DMS 273 treated with DMSO at 0.1 percent for 48 hours (cell line): ENCODE measurements at regions not wholly inside any gene's neighbourhood (a gene's known extent, or its start where the extent isn't known, plus 50 kb on each side); places are given as distances from the start of the nearest gene placed in this dataset.

Experiments used
- DNase-seq: peaks from one replicate; lab custom pipeline; 2025; lab: John Stamatoyannopoulos, UW

DNA sequence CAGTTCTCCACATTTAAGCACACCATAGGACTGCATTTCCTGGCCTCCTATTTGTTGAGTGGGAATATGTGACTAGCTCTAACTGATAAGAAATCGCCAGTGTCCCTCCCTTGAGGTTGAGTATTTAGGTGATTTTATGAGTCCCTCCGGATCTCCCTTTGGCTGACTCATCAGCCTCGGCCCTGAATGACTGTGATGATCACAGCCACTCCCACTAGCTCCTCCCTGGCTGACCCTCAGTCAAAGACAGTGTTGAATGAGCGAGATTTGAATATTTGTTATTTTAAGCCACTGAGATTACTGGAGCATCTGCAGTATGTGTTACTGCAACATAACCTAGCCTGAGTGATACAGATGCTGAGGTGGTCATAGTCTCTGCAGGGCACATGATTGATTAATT is 515.3 kb downstream of the EPHB1 start:
- no peak for DNase-seq

DNA sequence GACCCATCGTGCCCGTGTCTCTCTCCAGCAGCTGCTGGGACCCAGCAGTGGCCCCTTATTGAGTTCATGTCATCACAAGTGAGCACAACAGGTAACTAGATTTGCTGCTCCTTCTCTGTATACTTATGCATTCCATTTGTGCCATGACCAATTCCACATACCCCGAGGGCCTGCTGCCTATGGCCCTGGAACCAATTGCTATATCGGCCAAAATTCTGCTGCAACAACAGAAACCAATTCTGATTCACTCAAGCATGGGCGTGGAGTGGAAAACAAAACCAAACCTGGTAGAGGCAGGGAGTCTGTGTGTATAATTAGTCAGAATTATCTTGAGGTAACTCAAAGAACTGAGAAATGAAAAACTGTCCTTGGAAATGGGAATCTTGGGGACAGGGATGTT is 516.6 kb downstream of the EPHB1 start:
- DNase-seq: no peak

DNA sequence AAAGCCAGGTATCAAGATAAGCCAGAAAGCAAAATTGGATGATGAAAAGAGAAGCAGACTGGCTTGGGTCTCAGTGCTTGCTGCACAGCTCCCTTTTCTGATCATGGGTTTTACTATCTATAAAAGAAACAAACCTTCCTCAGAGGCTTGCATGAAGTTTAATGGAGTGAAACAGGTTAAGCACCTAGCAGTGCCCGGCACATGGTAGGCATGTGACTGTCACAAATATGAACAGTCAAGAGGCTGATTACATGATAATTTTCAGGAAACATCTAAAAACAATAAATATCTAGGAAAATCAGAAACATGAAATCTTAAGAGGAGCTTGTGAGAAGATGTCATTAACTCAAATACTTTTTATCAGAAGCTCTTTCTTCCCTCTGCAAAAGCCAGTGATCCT is 519.2 kb downstream of the EPHB1 start:
- no peak for DNase-seq

DNA sequence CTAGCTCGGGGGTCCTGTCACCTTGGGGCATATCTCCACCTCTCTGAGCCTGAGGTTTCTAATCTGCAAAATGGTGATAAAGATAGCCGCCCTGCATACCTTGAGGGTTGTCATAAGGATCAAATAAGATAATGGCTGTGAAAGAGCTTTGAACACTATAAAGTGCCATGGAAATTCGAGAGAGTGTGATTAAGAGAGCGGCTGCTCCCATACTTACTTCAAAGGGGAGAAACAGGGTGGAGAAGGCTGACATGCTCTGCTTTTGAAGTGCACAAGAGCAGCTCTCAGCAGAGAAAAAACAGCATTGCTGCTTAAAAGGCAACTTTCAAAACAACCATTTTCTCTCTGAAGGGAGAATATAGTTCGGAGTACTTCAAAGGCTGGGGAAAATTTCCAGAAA is 529.2 kb downstream of the EPHB1 start:
- DNase-seq: no peak

DNA sequence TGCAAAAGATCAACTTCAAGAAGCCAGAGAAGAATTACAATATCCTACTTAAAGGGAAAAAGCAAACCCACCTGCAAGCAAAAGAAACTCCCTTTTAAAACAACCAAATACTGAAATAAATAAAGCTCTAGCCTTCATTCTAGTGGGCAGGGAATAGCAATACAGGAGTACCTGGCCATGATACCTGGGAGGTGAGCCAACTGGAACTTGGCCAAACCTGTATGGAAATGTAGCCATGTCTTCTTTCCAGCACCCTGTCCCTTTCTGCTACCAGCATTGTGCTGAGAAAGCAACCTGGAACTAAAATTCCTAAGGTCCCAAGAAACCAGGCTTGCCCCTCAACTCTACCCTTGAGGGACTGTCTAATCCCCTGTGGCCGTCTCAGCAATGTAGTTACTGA is 530.0 kb downstream of the EPHB1 start:
- DNase-seq: no peak

DNA sequence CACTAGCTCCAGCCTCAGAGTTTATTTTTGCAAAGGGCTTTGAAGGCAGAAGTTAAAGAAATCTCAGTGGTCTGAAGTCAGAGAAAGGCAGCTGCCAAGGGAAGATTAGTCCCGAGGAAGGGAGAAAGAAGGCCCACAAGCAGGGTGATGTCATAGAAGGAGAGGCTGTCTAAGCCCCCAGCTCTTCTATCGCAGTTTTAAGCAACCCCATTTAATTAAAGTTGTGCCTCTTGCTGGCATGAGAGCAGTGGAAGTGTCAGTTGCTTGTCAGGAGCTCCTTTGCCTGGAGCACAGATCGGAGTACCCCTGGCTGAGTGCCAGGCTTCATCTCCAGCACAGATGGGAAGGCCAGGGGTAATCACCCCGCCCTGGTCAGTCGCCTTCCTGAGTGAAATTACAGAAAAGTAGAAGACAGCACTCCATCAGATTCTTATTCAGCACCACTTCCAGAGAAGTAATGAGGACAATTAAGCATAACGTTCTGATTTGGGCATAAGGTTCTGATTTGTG is 530.7 kb downstream of the EPHB1 start:
- peak; percentile 26 for DNase-seq

DNA sequence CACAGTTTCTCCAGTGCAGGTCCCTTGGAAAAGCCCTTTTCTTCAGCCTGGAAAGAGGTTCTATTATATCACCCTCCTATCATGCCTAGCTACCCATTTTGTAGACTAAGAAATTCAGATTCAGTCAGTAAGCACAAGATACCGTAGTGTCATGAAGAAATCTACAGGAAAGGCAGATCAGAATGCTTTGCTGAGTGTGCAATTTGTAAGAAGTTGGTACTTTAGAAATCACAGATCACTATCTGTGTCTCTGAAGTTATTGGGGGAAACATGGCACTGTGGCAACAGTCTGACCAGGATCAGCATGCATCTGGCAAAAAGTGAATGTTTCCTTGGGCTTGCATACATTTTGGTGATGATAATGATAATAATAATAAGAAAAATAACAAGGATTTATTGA is 531.8 kb downstream of the EPHB1 start:
- DNase-seq: no peak

DNA sequence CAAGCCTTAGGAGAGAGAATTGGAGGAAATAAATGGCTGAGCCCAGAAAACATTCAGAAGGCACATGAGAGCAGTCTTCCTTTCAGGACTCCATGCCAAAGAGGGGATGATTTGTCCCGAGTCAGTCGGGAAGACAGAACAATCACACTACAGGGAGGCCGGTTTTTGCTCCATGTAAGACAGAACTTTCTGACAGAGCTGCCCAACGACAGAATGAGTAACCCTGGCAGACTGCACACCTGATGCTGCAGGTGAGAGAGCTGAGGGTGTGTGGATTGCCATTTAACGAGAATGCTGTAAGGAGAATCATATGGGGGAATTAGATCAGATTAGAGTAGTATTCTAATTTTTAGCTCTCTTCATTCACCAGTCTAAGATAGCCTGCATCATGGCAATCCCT is 533.0 kb downstream of the EPHB1 start:
- DNase-seq: no peak

DNA sequence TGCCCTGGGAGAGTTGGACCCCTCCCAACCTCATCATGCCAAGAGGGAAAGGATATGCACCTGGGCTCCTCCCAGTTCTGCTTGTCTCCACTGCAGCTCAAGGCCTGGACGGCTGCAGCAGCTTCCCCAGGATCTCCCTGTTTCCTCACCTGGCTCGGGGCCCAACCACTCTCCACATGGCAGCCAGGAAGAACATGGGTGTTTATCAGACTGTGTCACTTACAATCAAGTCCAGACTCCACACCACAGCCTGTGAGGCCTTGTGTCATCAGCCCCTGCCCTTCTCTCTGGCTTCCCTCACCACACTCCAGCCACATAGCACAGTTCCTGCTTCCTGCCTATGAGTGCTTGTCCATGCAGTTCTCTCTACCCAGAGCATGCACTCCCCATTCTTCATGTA is 534.4 kb downstream of the EPHB1 start:
- DNase-seq: no peak

DNA sequence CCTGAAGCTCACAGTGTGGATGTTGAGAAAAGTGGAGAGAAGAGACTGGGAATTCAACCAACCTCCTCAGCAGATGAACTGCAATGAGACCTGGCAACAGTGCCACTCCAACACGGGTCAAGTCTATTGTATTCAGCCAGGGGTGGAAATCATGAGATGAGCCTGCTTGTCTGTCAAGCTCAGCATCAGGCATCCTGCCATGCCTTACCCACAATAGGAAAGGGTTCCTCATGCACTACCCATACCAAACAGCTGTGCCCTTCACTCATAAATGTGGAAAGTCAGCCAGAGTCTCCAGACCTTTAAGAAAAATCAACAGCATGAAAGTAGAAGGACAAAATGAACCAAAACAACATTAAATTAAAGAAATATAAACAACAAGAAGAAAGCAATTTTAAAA is 542.1 kb downstream of the EPHB1 start:
- DNase-seq: no peak

DNA sequence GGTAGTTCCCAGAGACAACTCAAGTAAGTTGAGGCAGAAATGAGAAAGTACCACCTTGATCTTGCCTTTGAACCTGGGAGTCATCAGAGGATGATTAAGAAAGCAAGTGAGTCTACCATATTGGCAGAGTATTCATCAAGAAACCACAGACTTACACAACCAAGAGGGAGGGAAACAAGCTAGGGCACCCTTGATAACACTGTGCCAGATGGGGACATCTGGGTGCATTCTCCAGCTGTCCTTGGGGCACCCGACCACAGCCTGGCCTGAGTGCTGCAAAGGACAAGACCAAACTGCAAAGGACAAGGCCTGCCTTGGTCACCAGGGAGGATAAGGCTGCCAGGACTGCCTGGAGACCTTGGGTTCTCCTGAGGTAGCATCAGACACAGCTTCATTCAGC is 553.6 kb downstream of the EPHB1 start:
- no peak for DNase-seq

DNA sequence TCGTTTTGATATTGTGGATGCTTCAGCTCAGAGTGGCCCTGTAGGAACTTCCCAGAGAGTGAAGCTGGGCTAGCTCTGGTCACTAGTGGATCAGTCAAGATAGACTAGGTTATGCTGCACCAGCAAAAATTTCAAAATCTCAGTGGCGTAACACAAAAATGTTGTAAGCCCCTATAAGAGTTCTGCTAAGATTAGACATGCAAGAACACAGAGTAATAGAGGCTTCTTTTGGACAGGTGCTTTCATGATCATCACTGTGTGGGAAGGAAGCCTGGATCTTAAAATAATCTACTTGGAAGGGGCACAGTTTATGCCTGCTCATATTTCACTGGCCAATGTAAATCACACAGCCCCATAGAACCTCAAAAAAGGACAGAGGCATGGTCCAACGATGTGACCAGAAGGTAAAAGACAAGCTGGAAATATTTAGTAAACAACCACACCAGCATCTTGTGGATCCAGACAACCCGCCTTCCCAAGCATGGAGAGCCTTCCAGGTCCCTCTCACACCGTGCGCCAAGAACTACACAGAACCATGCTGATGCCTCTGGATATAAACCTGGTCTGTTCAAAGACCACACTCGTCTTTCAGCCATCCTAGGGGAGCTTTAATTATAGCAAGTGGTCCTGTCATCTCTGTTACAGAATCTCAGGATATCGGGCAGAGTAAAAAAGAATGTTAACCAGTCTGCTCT is 554.3 kb downstream of the EPHB1 start:
- no peak for DNase-seq

DNA sequence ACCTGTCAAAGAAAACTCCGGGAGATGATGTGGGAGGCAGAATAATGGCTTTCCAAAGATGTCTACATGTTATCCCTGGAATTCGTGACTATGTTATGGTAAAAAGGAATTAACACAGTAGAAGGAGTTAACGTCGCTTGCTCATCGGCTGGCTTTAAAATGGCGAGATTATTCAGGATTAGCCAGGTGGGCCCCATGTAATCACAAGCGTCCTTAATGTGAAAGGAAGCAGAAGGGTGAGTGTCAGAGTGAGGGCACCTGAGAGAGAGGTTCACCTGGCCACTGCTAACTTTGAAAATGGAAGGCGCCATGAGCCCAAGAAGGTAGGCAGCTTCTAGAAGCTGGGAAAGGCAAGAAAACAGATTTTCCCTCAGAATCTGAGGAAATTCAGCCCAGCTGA is 557.2 kb downstream of the EPHB1 start:
- no peak for DNase-seq

DNA sequence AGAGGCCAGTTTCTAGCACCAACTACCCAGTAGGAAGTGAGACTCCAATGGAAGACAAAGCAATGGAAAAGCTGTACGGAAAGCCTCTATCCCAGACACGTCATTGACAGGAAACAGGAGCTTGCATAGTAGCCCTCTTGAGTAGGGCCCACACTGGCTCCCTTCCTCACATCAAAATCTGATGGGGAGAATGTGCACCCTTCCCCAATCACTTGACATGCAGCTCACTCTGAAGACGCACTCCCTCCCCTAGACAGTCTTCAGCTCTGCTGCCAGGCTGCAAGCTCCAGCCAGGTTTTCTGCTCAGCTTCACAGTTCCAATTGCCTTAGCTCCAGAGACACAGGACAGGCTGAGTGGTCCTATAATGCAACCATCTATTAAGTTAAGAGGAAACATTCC is 567.8 kb downstream of the EPHB1 start:
- no peak for DNase-seq

DNA sequence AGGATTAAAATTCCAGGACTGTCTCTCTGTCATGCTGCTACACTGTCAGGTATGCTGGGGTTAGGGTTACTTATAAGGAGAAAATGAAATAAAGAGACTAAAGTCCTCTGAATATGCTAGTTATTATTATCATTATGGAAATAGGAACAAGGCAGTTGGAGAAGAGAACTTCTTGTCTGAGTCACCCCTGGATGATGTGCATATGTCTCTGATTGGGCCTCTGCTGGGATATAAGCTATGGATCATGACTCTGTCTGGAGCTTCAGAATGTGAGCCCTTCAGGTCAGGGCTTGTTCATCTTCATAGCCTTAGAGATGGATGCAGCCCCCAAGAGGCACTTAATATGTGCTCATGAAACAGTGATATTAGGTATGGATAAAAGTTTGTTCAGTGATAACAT is 569.6 kb downstream of the EPHB1 start:
- no peak for DNase-seq

DNA sequence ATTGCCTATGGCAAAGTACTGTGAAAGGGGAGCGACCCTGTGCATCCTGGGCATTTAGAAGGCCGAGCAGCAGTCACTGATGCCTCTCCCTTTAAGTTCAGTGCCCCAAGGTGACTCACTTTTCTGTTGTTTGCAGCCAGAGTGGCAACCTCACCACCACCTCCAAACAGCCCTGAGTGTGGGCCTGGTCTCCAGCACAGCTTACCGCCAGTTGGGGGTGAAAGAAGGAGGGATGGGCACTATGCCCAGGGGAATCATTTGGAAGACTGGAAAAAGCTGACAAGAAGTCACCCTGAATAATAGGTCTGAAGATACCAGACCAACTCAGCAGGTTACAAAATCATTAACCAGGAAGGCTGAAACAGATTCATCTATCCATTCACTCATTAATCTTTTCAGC is 571.8 kb downstream of the EPHB1 start:
- no peak for DNase-seq

DNA sequence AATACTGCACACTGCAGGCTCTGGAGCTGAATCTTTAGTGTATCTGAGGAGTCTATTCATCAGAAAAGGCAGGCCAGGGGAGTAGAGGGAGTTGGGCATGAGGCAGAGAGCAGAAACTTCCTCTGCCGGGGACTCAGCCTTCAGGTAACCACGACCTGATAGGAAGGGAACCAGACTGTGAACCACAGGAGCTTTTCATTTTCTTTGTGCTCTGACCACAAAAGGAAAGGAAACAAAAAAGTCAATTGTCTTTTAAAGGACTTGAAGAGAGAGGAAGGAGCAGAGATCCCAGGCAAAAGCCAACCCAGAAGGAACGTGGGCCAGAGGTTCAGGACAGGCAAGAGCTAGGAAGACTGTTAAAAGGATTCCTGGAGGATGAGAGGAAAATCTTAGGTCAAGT is 573.3 kb downstream of the EPHB1 start:
- DNase-seq: no peak

DNA sequence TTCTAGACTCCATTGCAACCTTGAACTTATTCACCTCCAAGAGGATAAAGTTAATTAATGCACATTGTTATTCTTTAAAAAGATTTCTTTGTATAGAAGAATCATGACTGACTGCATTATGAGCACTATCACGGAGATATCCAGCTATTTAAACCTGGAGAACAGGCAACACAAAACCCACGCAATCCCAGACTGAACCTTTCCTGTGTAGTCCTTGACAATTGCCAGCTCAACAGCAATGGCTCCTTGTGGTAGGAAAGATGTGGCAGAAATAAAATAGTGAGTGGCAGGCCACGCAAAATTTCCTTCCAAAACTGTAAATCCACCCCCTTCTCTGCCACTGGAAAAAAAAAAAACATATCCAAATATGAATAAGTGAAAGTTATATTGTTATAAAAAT is 573.7 kb downstream of the EPHB1 start:
- no peak for DNase-seq

DNA sequence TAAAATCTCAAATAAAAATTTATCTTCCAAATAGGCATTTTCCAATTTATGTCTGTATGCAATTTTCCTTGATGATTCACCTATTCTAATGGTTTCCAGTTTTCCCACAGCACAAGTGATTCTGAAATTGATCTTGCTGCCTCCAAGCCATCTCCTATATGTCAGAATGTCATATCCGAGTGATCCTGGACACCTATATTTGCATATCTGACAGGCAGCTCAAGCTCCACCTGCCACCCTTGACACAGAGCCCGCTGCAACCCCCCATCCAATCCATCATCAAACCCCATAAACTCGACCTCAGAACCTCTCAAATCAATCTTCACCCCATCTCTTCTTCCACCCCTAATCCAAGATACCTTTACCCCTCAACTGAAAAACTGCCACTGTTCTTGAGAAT is 579.5 kb downstream of the EPHB1 start:
- DNase-seq: no peak

DNA sequence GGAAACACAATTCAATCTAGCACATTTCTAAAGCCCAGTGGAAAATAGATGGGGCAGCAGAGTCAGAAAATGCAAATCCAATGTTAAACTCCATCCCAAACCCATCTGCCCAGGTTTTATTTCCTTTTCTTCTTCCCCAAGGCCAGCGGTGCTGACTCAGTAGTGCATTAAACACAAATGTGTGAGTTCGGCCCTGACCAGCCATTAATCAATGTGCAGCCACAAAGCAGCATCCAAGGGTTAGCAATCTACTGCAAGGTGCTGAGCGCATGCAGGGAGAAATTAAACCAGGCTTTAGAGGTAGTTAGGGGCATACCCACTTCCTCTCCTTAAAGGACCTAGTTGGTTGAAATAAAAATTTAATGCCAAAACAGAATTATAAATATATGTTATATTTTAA is 583.3 kb upstream of the PPP2R3A start:
- DNase-seq: no peak

DNA sequence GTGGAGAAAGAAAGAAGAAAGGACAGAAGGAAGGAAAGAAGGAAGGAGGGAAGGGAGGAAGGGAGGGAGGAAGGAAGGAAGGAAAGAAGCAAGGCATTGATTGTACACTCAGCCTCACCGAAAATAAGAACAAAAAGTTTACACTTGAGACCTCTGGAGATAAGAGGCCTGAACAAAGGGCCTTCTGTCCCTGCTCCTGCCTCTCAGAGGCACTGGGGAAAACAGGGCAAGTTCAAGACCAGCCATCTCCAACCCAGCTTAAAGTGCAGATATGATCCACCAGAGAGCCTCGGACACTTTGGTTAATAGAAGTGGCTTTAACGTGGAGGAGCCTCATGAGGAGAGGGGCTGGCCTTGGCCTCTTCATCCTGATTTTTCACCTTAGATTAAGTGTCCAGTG is 582.9 kb upstream of the PPP2R3A start:
- no peak for DNase-seq

DNA sequence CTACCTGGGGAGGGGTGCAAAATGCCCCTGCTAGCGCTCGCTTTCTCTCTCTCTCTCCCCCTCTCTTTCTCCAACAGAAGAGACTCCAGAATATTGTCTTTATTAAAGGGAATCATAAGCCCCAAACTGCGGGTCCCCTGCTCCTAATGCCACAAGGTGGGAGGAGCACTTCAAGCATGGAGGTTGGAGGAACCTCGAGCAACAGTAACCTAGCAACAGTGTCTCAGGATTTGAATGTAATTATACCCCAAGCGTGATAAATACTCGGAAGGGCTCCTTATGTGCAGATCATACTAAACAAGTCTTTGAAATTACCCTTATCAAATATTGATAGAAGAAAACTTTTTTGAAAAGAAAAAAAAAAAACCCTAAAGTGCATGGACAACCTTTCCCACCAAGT is 582.2 kb upstream of the PPP2R3A start:
- no peak for DNase-seq

DNA sequence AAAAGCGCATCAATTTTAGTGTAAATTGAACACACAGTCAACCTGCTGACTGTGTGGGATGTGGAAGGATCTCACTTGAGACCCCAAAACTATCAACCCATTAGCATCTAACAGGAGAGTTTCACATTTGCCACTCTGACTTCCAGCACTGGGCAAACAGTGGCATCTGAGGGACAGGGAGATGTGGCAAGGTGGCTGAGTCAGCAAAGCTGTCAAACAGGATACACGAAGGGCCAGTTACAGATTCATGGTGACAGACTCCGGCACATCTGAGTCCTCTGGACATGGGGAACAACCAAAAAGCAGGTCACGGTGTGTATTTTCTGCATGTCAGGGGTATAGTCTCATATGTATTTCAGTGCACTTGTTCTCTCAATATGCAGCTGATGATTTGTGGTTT is 573.4 kb upstream of the PPP2R3A start:
- DNase-seq: no peak

DNA sequence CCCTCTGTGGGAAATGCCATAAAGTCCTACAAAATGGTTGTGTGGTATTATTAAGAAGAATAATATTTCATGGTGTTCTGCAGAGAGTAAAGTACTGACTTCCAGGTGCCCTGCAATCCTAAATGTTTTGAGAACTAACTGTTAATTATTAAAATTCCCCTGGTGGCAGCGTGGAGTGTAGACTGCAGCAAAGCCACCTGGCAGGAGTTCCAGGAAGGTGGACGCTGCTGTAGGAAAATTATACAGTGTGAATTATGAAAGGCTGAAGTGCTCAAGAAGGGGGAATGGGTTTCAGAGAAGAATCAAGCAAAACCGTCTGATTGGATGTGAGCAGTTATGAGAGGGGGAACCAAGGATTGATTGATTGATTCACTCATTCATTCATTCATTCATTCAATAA is 572.4 kb upstream of the PPP2R3A start:
- DNase-seq: no peak
